ENCODE measurements at regions not wholly inside any gene's neighbourhood (a gene's known extent, or its start where the extent isn't known, plus 50 kb on each side); places are given as distances from the start of the nearest gene placed in this dataset.

- DNase-seq (ENCODE audit: low spot score) = no peak
- TF ChIP-seq EZH2 (IDR thresholded peaks at IDR 0.05; ENCODE audit: borderline replicate concordance, low read depth, low read length, poor library complexity, severe bottlenecking) = no peak
- TF ChIP-seq CTCF (conservative IDR thresholded peaks at IDR 0.05; ENCODE audit: low read depth, low read length) = no peak
- BruUV-seq (replicated peaks) = no TSS peak
- H3K36me3 ChIP-seq (ENCODE audit: insufficient read depth, low read length, poor library complexity, severe bottlenecking) = no peaks in the 10 kb centered on the region
- no peak overlapping the region for H3K27ac ChIP-seq (ENCODE audit: low read depth, low read length, poor library complexity, severe bottlenecking)
- POLR2A ChIA-PET (ENCODE audit: low non-redundant PET) = no interaction called here
- intact Hi-C loops (cut with micrococcal nuclease; ENCODE audit: unreplicated experiment) = no loop called here
- H3K27me3 ChIP-seq (replicated peaks; ENCODE audit: insufficient read depth, low read depth, low read length, poor library complexity) = no peaks in the 10 kb centered on the region
- H3K4me3 ChIP-seq (ENCODE audit: low read depth, low read length, poor library complexity, severe bottlenecking) = no peak overlapping the region
- CTCF ChIA-PET = no interaction called here
- H3K4me1 ChIP-seq (ENCODE audit: insufficient read depth, low read length, poor library complexity, severe bottlenecking) = no peaks in the 10 kb centered on the region
- no peaks in the 10 kb centered on the region for H3K9me3 ChIP-seq (ENCODE audit: low read depth, low read length, poor library complexity, severe bottlenecking)
Measured at GRCh38 chr4:63814171-63814964, 594.9 kb downstream of the TECRL start.

- ChIA-PET POLR2A (ENCODE audit: low non-redundant PET) (no interaction called here), CTCF (no interaction called here)
- Histone ChIP-seq H3K27ac (ENCODE audit: low read depth, low read length, poor library complexity, severe bottlenecking) (no peak overlapping the region), H3K4me3 (ENCODE audit: low read depth, low read length, poor library complexity, severe bottlenecking) (no peak overlapping the region), H3K27me3 (replicated peaks; ENCODE audit: insufficient read depth, low read depth, low read length, poor library complexity) (no peaks in the 10 kb centered on the region), H3K36me3 (ENCODE audit: insufficient read depth, low read length, poor library complexity, severe bottlenecking) (no peaks in the 10 kb centered on the region), H3K4me1 (ENCODE audit: insufficient read depth, low read length, poor library complexity, severe bottlenecking) (no peaks in the 10 kb centered on the region), H3K9me3 (ENCODE audit: low read depth, low read length, poor library complexity, severe bottlenecking) (no peaks in the 10 kb centered on the region)
- intact Hi-C loops (cut with micrococcal nuclease; ENCODE audit: unreplicated experiment) = no loop called here
- TF ChIP-seq EZH2 (IDR thresholded peaks at IDR 0.05; ENCODE audit: borderline replicate concordance, low read depth, low read length, poor library complexity, severe bottlenecking) (no peak), CTCF (conservative IDR thresholded peaks at IDR 0.05; ENCODE audit: low read depth, low read length) (no peak)
- BruUV-seq (replicated peaks) = no TSS peak
- DNase-seq (ENCODE audit: low spot score) = no peak
Measured at GRCh38 chr4:63799166-63799565, 610.1 kb downstream of the TECRL start.

- CTCF ChIA-PET = no interaction called here
- intact Hi-C loops (cut with micrococcal nuclease; ENCODE audit: unreplicated experiment) = no loop called here
- Histone ChIP-seq H3K9me3 (ENCODE audit: low read depth, low read length, poor library complexity, severe bottlenecking) (no peaks in the 10 kb centered on the region), H3K36me3 (ENCODE audit: insufficient read depth, low read length, poor library complexity, severe bottlenecking) (no peaks in the 10 kb centered on the region), H3K4me3 (ENCODE audit: low read depth, low read length, poor library complexity, severe bottlenecking) (no peak overlapping the region), H3K4me1 (ENCODE audit: insufficient read depth, low read length, poor library complexity, severe bottlenecking) (no peaks in the 10 kb centered on the region), H3K27me3 (replicated peaks; ENCODE audit: insufficient read depth, low read depth, low read length, poor library complexity) (no peaks in the 10 kb centered on the region), H3K27ac (ENCODE audit: low read depth, low read length, poor library complexity, severe bottlenecking) (no peak overlapping the region)
- no TSS peak for BruUV-seq (replicated peaks)
- POLR2A ChIA-PET (ENCODE audit: low non-redundant PET) = no interaction called here
- TF ChIP-seq CTCF (conservative IDR thresholded peaks at IDR 0.05; ENCODE audit: low read depth, low read length) (no peak), EZH2 (IDR thresholded peaks at IDR 0.05; ENCODE audit: borderline replicate concordance, low read depth, low read length, poor library complexity, severe bottlenecking) (no peak)
- no peak for DNase-seq (ENCODE audit: low spot score)
Measured at GRCh38 chr4:63795301-63795700, 613.9 kb downstream of the TECRL start.

Data from A673 (cell line).